ENCODE measurements at regions not wholly inside any gene's neighbourhood (a gene's known extent, or its start where the extent isn't known, plus 50 kb on each side); places are given as distances from the start of the nearest gene placed in this dataset.

DNA sequence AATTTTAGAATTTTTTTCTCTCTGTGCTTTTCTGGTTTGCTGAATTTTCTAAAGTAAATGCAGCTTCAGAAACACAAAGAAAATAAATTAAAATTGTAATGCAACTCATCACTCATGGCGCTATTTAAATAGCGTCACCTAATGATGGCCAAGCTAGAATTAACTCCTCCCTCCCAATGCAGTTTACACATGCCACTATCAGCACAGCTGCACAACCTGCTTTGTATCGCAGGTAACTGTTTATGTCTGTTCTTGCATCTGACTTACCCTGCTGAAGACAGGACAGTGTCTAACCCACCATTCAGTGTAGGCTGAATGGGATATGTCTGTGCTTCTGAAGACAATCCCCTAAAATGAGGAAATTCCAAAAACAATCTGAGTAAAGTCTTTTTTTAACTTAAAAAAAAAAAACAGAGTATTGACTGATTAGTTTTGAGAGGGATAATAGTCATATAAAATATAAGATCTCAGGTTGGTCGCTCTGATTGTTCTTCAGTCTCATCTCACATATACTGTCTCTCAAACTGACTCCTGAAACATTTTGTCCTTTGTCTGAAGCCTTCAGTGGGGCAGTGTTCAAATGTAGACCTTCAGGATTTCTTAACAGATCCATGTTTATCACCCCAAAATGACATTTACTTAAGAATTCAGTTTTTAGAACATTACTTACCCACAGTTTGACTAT lies 271.4 kb downstream of the ZEB2 start:
- Mint-ChIP-seq H3K9me3 (ENCODE audit: low read depth, unreplicated experiment) (peaks cover 4% of the 10 kb centered on the region), H3K4me3 (ENCODE audit: low read depth, unreplicated experiment) (no peak overlapping the region), H3K27ac (ENCODE audit: unreplicated experiment) (no peak overlapping the region), H3K27me3 (ENCODE audit: unreplicated experiment) (no peaks in the 10 kb centered on the region), H3K4me1 (ENCODE audit: low read depth, unreplicated experiment) (no peaks in the 10 kb centered on the region), H3K36me3 (ENCODE audit: insufficient read depth, unreplicated experiment) (no peaks in the 10 kb centered on the region)
- DNase-seq, result no peak
- no TSS peak for BruUV-seq (replicated peaks)
- TF ChIP-seq, protein P1, sequence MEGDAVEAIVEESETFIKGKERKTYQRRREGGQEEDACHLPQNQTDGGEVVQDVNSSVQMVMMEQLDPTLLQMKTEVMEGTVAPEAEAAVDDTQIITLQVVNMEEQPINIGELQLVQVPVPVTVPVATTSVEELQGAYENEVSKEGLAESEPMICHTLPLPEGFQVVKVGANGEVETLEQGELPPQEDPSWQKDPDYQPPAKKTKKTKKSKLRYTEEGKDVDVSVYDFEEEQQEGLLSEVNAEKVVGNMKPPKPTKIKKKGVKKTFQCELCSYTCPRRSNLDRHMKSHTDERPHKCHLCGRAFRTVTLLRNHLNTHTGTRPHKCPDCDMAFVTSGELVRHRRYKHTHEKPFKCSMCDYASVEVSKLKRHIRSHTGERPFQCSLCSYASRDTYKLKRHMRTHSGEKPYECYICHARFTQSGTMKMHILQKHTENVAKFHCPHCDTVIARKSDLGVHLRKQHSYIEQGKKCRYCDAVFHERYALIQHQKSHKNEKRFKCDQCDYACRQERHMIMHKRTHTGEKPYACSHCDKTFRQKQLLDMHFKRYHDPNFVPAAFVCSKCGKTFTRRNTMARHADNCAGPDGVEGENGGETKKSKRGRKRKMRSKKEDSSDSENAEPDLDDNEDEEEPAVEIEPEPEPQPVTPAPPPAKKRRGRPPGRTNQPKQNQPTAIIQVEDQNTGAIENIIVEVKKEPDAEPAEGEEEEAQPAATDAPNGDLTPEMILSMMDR (IDR thresholded peaks at IDR 0.05; ENCODE audit: unreplicated experiment), result no peak
- intact Hi-C loops (cut with micrococcal nuclease; ENCODE audit: unreplicated experiment), result no loop called here
- CTCF ChIA-PET, result no interaction called here

DNA sequence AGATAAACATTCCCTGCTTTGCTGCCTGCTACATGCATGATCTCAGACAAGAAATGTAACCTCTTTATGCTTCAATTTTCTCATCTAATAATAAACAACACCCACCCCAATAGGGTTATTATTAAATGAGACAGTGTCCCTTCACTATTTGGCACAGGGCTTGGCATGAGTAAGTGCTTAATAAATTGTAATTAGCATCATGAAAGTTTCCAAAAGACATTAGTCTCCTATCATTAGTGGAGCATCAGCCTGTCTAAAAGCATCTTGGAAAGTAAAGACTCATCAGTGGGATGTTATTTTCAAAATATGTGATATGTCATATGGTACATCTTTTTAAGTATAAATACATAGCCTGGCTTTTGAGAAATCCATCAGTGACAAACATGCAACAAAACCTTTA lies 275.0 kb downstream of the ZEB2 start:
- CTCF ChIA-PET, result no interaction called here
- BruUV-seq (replicated peaks), result no TSS peak
- TF ChIP-seq, protein P1 (IDR thresholded peaks at IDR 0.05; ENCODE audit: unreplicated experiment), result no peak

DNA sequence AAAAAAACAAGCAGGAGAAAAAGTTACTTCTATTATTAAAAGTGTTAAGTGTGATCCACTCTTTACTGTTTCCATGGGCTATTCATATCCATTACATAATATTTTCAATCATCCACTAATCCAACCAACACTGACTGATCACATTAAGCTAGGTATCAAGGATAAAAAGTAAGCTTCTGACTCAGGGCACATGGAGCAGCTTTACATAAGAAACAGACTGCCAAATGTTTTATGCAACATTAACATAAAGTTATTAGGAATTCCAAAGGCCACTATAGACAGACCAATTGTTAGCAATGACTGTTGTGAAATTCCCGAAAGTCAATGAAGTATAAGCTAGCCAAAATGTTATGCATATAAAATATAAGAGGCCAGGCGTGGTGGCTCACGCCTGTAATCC lies 277.6 kb downstream of the ZEB2 start:
- no peaks in the 10 kb centered on the region for H3K27me3 Mint-ChIP-seq (ENCODE audit: unreplicated experiment)
- CTCF ChIA-PET, result interaction anchor here (0.6 kb wide), 1 partner anchor 40 kb away, joined by 4 read pairs; no protein-coding TSS in a partner anchor

More for the DNA sequence above, 275.0 kb downstream of the ZEB2 start:
- Mint-ChIP-seq H3K9me3 (ENCODE audit: low read depth, unreplicated experiment) (no peaks in the 10 kb centered on the region), H3K4me3 (ENCODE audit: low read depth, unreplicated experiment) (no peak overlapping the region), H3K36me3 (ENCODE audit: insufficient read depth, unreplicated experiment) (no peaks in the 10 kb centered on the region), H3K27ac (ENCODE audit: unreplicated experiment) (no peak overlapping the region), H3K4me1 (ENCODE audit: low read depth, unreplicated experiment) (peaks cover 15% of the 10 kb centered on the region), H3K27me3 (ENCODE audit: unreplicated experiment) (no peaks in the 10 kb centered on the region)
- intact Hi-C loops (cut with micrococcal nuclease; ENCODE audit: unreplicated experiment), result no loop called here
- no peak for DNase-seq

DNA sequence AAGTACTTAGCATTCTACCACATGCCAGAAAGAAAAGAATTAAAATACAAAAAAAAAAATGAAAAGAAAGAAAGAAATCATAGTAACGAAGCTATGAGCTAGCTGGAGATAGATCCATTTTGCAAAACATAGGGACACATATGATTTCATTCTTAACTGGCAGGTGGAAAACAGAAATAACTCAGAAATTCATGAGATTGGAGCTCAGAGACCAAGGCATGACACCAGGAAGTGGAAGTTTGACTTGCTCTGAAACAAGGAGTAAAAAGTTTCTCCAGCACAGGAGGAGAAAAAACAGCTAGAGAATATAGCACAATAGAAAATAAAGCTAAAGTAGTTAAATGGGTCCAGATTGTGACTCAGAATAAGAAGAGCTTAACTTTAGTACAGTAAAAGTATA lies 278.1 kb downstream of the ZEB2 start:
- no peaks in the 10 kb centered on the region for H3K36me3 Mint-ChIP-seq (ENCODE audit: insufficient read depth, unreplicated experiment)
- peaks cover 15% of the 10 kb centered on the region for H3K4me1 Mint-ChIP-seq (ENCODE audit: low read depth, unreplicated experiment)
- CTCF ChIA-PET, result interaction anchor here (0.6 to 0.7 kb wide), 3 partner anchors 39 to 244 kb away, joined by 3 to 4 read pairs (median 3); no protein-coding TSS in a partner anchor
- TF ChIP-seq, protein P1 (IDR thresholded peaks at IDR 0.05; ENCODE audit: unreplicated experiment), result no peak
- BruUV-seq (replicated peaks), result no TSS peak
- intact Hi-C loops (cut with micrococcal nuclease; ENCODE audit: unreplicated experiment), result no loop called here
- no peak overlapping the region for H3K4me3 Mint-ChIP-seq (ENCODE audit: low read depth, unreplicated experiment)
- DNase-seq, result no peak
- peak overlapping the region; percentile 71 for H3K27ac Mint-ChIP-seq (ENCODE audit: unreplicated experiment)
- H3K27me3 Mint-ChIP-seq (ENCODE audit: unreplicated experiment), result no peaks in the 10 kb centered on the region
- H3K9me3 Mint-ChIP-seq (ENCODE audit: low read depth, unreplicated experiment), result no peaks in the 10 kb centered on the region

More for the DNA sequence above, 277.6 kb downstream of the ZEB2 start:
- TF ChIP-seq, protein P1 (IDR thresholded peaks at IDR 0.05; ENCODE audit: unreplicated experiment), result no peak
- H3K9me3 Mint-ChIP-seq (ENCODE audit: low read depth, unreplicated experiment), result no peaks in the 10 kb centered on the region
- peaks cover 15% of the 10 kb centered on the region for H3K4me1 Mint-ChIP-seq (ENCODE audit: low read depth, unreplicated experiment)
- H3K4me3 Mint-ChIP-seq (ENCODE audit: low read depth, unreplicated experiment), result no peak overlapping the region
- no peak for DNase-seq
- H3K27ac Mint-ChIP-seq (ENCODE audit: unreplicated experiment), result no peak overlapping the region
- intact Hi-C loops (cut with micrococcal nuclease; ENCODE audit: unreplicated experiment), result no loop called here
- BruUV-seq (replicated peaks), result no TSS peak
- H3K36me3 Mint-ChIP-seq (ENCODE audit: insufficient read depth, unreplicated experiment), result no peaks in the 10 kb centered on the region
